Activated CD4-positive, alpha-beta T cell treated with anti-CD3 and anti-CD28 coated beads, Interleukin-2, Interleukin-6, amounts not matched to agents 100 ng/mL and 50 ng/mL, durations not matched to agents 16 hours and 8 hours (primary cell): ENCODE measurements at regions not wholly inside any gene's neighbourhood (a gene's known extent, or its start where the extent isn't known, plus 50 kb on each side); places are given as distances from the start of the nearest gene placed in this dataset.

Source experiments
- DNase-seq: peaks from one replicate; pipeline ENCODE4 v3.0.0-alpha.2; 2020

DNA sequence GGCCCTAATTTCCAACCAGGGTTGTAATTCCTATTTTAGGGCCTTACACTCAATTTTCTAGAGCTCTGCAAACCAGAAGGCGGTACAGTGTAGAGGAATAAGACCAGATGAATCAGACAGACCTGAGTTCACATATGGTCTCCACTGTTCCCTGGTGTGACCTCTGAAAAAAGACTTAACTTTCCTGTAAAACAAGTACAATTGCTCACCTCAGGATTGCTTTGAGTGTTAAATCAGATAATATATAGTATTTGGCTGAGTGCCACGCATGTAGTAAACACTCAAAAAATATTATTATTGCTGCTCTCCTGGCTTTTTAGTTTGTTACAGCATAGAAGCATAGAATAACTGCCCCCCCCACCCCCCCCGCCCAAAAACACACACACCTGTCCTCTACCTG, 51.0 kb upstream of the STT3B start:
- DNase-seq: no peak

DNA sequence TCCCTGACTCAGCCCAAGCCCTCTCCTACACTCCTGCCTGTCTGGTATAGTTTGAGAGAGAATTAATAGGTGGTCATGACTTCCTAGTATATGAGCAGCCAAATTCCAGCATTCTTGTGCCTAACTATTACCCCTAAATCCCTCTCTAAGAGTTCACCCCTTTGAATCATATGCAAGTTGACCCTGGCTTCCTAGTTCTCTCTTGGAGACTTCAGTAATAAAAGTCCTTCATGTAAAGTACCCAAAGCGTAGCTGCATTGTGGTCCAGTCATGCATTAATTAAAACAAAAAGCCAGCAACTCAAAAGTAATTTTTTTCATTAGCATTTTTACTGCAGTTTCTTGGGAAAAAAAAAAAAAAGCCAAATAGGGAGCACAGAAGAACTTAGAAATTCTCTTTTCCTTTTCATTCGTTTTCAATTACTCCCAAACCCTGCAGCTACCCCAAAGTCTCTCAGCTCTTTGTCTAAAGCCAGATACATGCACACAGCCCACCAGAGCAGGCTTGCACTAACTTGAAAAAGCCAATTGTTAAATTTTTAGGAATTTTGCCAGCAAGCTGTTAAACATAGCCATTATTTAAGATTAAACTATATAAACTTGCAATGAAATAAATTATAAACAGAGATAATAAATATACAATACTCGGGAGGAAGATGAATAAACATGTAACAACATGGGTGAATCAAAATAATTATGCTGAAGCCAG, 50.1 kb upstream of the STT3B start:
- DNase-seq: no peak
